ENCODE measurements at regions not wholly inside any gene's neighbourhood (a gene's known extent, or its start where the extent isn't known, plus 50 kb on each side); places are given as distances from the start of the nearest gene placed in this dataset.

DNA sequence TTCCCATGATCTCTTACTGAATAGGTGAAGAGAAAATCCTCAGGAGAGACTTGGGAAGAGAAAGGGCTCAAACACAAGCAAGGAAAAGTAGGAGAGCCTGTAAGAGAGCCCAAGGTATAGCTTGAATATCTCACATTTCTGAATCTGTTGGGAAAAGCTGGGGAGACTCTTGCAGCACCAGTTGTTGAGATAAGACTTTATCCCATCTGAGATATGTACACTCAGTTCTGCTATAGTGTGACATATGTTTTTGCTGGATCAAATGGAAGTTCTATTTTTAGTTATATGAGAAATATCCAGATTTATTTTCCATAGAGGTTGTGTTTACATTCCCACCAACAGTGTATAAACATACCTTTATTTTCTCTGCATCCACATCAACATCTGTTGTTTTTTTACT, 246.1 kb downstream of the NDFIP2 start:
- Histone ChIP-seq H3K4me1 (peaks cover 4 to 36% (median 20%) of the 10 kb centered on the region in 4 donors), H3K27me3 (no peaks in the 10 kb centered on the region), H3K36me3 (no peaks in the 10 kb centered on the region), H3K9me3 (no peaks in the 10 kb centered on the region), H3K4me3 (no peak overlapping the region), H3K27ac (no peak overlapping the region)
- no peak for DNase-seq
- intact Hi-C loops (cut with DNase I; ENCODE audit: low total_unique reads) (no loop called here), in situ Hi-C loops (cut with MboI; ENCODE audit: low pct_ligation_motif_present in 1 of 4, low pct_unique_long_range_greater_than_20kb in 1 of 4, low sequenced_read_pairs in 3 of 4) (no loop called here)
- no peak for TF ChIP-seq EP300 (IDR thresholded peaks at IDR 0.05; ENCODE audit: low read depth)
- no peak for TF ChIP-seq POLR2A (IDR thresholded peaks at IDR 0.05)
- TF ChIP-seq POLR2AphosphoS5 (IDR thresholded peaks at IDR 0.05): no peak
- TF ChIP-seq, protein P1, sequence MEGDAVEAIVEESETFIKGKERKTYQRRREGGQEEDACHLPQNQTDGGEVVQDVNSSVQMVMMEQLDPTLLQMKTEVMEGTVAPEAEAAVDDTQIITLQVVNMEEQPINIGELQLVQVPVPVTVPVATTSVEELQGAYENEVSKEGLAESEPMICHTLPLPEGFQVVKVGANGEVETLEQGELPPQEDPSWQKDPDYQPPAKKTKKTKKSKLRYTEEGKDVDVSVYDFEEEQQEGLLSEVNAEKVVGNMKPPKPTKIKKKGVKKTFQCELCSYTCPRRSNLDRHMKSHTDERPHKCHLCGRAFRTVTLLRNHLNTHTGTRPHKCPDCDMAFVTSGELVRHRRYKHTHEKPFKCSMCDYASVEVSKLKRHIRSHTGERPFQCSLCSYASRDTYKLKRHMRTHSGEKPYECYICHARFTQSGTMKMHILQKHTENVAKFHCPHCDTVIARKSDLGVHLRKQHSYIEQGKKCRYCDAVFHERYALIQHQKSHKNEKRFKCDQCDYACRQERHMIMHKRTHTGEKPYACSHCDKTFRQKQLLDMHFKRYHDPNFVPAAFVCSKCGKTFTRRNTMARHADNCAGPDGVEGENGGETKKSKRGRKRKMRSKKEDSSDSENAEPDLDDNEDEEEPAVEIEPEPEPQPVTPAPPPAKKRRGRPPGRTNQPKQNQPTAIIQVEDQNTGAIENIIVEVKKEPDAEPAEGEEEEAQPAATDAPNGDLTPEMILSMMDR (IDR thresholded peaks at IDR 0.05): no peak

DNA sequence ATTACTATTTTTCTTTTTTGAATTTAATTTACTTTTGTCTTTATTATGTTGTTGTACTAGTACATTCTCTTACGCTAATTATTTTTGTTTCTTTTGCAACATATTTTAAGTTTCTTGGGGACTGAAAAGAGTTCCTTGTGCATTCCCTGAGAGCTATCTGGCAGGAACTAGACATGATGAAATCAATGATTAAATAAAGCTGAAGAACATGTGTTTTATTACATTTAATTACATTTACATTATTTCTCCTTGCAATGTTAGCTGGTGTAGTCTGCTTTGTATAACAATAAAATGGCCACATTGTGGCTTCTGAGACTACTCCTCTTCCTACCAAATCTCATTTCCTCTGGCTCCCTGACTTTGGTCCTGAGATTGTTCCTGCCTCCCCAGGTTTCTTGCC, 244.9 kb downstream of the NDFIP2 start:
- H3K36me3 ChIP-seq: no peaks in the 10 kb centered on the region
- peaks cover 4 to 36% (median 20%) of the 10 kb centered on the region in 4 donors for H3K4me1 ChIP-seq
- intact Hi-C loops (cut with DNase I; ENCODE audit: low total_unique reads) (no loop called here), in situ Hi-C loops (cut with MboI; ENCODE audit: low pct_ligation_motif_present in 1 of 4, low pct_unique_long_range_greater_than_20kb in 1 of 4, low sequenced_read_pairs in 3 of 4) (no loop called here)
- no peaks in the 10 kb centered on the region for H3K27me3 ChIP-seq
- 86% methylated on average over 1 of the region's 1 CpG; no CpG with 5 or more reads in 1 of the 2 donors for WGBS, 2 donors (ENCODE audit: low coverage in 1 of 2)
- DNase-seq: no peak
- H3K4me3 ChIP-seq: no peak overlapping the region
- no peaks in the 10 kb centered on the region for H3K9me3 ChIP-seq
- peak overlapping the region in 2 of 4 donors; percentile 64 to 69 for H3K27ac ChIP-seq
- TF ChIP-seq POLR2AphosphoS5 (IDR thresholded peaks at IDR 0.05) (no peak), EP300 (IDR thresholded peaks at IDR 0.05; ENCODE audit: low read depth) (no peak), POLR2A (IDR thresholded peaks at IDR 0.05) (no peak)
- TF ChIP-seq, protein P1 (IDR thresholded peaks at IDR 0.05): no peak

DNA sequence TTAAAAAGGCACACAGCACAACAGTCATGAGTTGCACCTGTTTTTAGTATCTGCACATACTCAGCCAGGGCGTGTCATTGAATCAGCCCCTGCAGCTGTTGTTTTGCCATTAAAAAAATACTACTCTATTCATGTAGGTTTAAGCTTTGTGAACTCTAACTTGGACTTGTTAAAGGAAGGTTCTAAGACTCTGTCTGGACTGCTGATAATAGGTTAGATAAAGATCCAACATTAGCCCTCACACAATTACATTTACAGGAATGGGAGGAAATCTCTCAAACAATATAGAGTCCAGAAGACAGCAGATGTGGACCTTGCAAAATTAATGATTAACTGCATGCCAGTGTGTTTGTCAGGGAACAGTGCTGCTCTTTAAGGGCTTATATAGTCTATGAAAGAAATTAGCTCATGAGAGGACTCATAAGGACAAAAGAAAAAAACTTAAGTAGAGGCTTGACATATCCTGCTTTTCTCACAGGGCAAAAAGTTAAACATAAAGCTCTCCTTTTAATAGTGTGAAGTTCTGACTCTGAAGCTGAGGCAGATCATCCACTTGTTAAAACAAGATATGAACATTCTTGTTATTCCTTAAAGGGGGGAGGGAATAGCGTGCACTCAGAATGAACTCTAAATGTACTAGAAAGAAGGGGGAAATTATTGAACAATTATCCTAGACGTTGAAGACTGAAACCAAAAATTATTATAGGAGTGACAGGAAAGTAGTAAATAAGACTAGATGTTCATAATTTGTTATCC, 243.6 kb downstream of the NDFIP2 start:
- H3K4me1 ChIP-seq: peaks cover 4 to 36% (median 20%) of the 10 kb centered on the region in 4 donors
- in situ Hi-C loops (cut with MboI; ENCODE audit: low pct_ligation_motif_present in 1 of 4, low pct_unique_long_range_greater_than_20kb in 1 of 4, low sequenced_read_pairs in 3 of 4): no loop called here
- peak; percentile 32 for DNase-seq
- 31 to 32% methylated on average over 3 of the region's 3 CpGs for WGBS, 2 donors (ENCODE audit: low coverage in 1 of 2)
- H3K9me3 ChIP-seq: no peaks in the 10 kb centered on the region
- no peaks in the 10 kb centered on the region for H3K36me3 ChIP-seq
- intact Hi-C loops (cut with DNase I; ENCODE audit: low total_unique reads): no loop called here
- peak overlapping the region in 1 of 4 donors; percentile 5 for H3K4me3 ChIP-seq
- TF ChIP-seq POLR2AphosphoS5 (IDR thresholded peaks at IDR 0.05) (no peak), EP300 (IDR thresholded peaks at IDR 0.05; ENCODE audit: low read depth) (no peak), POLR2A (IDR thresholded peaks at IDR 0.05) (no peak)
- TF ChIP-seq, protein P1 (IDR thresholded peaks at IDR 0.05): no peak
- H3K27me3 ChIP-seq: no peaks in the 10 kb centered on the region
- H3K27ac ChIP-seq: peak overlapping the region; percentile 64 to 74 (median 70)

DNA sequence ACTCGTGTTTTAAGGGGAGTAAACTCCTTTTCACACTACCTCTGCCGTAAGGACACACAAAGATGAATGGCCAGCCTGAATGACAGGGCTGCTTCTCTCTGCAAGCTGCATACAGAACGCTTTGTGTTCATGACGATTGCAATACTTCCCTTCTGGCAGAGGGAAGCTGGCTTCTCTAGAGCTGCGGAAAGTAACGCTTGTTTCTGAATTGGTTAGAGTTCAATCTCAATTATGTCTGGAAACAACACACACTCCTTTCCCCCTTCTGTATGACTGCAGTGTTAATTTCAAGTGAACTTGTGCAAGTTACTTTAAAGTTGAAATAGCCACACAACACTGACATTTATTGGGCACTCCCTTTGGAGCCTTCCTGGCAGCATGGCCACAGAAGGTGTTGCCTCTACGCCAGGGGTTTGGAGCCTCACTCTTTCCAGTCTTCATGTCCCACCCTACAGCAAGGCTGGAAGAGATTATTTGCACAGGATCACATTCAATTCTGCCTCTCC, 242.6 kb downstream of the NDFIP2 start:
- Histone ChIP-seq H3K36me3 (no peaks in the 10 kb centered on the region), H3K27me3 (no peaks in the 10 kb centered on the region), H3K4me1 (peaks cover 4 to 36% (median 20%) of the 10 kb centered on the region in 4 donors), H3K9me3 (no peaks in the 10 kb centered on the region), H3K27ac (peak overlapping the region; percentile 64 to 74 (median 70)), H3K4me3 (no peak overlapping the region)
- in situ Hi-C loops (cut with MboI; ENCODE audit: low pct_ligation_motif_present in 1 of 4, low pct_unique_long_range_greater_than_20kb in 1 of 4, low sequenced_read_pairs in 3 of 4): no loop called here
- TF ChIP-seq POLR2A (IDR thresholded peaks at IDR 0.05) (no peak), EP300 (IDR thresholded peaks at IDR 0.05; ENCODE audit: low read depth) (no peak), POLR2AphosphoS5 (IDR thresholded peaks at IDR 0.05) (no peak)
- TF ChIP-seq, protein P1 (IDR thresholded peaks at IDR 0.05): no peak
- intact Hi-C loops (cut with DNase I; ENCODE audit: low total_unique reads): no loop called here
- no peak for DNase-seq
- 42% methylated on average over 7 of the region's 7 CpGs; no CpG with 5 or more reads in 1 of the 2 donors for WGBS, 2 donors (ENCODE audit: low coverage in 1 of 2)

Data from transverse colon (tissue), 4 donors.